ENCODE measurements at regions not wholly inside any gene's neighbourhood (a gene's known extent, or its start where the extent isn't known, plus 50 kb on each side); places are given as distances from the start of the nearest gene placed in this dataset.

- TF ChIP-seq CTCF (IDR thresholded peaks at IDR 0.05; ENCODE audit: poor library complexity): no peak
- no peak for TF ChIP-seq EZH2 (IDR thresholded peaks at IDR 0.05; ENCODE audit: borderline replicate concordance)
- TF ChIP-seq EZH2phosphoT487 (IDR thresholded peaks at IDR 0.05; ENCODE audit: low read depth, severe bottlenecking, unreplicated experiment): no peak
Measured at GRCh38 chr3:194196876-194197275, 60.9 kb downstream of the HES1 start.
